ENCODE measurements at regions not wholly inside any gene's neighbourhood (a gene's known extent, or its start where the extent isn't known, plus 50 kb on each side); places are given as distances from the start of the nearest gene placed in this dataset.

GRCh38 chr11:34719303-34719848 is 98.5 kb downstream of the EHF start:
- no peak overlapping the region for H2BK120ac ChIP-seq (replicated peaks; ENCODE audit: low read depth, low read length)
- DNase-seq (ENCODE audit: low read depth in 1 of 2, low spot score in 2 of 2) (no peak), FAIRE-seq (no peak)
- H4K20me1 ChIP-seq (replicated peaks in 1 of 2; ENCODE audit: control insufficient read depth in 1 of 2, insufficient read depth in 2 of 2, low read length in 2 of 2) = no peaks in the 10 kb centered on the region
- no peak overlapping the region for H2AFZ ChIP-seq (ENCODE audit: low read length)
- H3K27ac ChIP-seq (ENCODE audit: low read depth, low read length) = no peak overlapping the region
- H4K91ac ChIP-seq (replicated peaks; ENCODE audit: insufficient read length, low read length) = no peak overlapping the region
- H3K23me2 ChIP-seq (ENCODE audit: low read depth, low read length) = no peaks in the 10 kb centered on the region
- H2BK12ac ChIP-seq (ENCODE audit: low read depth, low read length) = no peak overlapping the region
- no peaks in the 10 kb centered on the region for H3K79me1 ChIP-seq (ENCODE audit: low read depth, low read length)
- H3K4me3 ChIP-seq (ENCODE audit: extremely low read depth in 1 of 4, insufficient read depth in 2 of 4, low read depth in 3 of 4, low read length in 4 of 4) = no peak overlapping the region
- no peak overlapping the region for H3K14ac ChIP-seq (ENCODE audit: insufficient read length)
- H3K4me1 ChIP-seq (replicated peaks in 1 of 4; ENCODE audit: control insufficient read depth in 3 of 4, insufficient read depth in 4 of 4, low read length in 3 of 4) = no peaks in the 10 kb centered on the region
- no peaks in the 10 kb centered on the region for H3K27me3 ChIP-seq (replicated peaks in 1 of 4; ENCODE audit: control insufficient read depth in 3 of 4, extremely low read depth in 1 of 4, insufficient read depth in 3 of 4, low read length in 3 of 4)
- no peak overlapping the region for H3K4ac ChIP-seq (replicated peaks; ENCODE audit: insufficient read length, low read depth, low read length)
- H3K9me3 ChIP-seq (ENCODE audit: insufficient read depth in 2 of 2, low read depth in 1 of 2, low read length in 1 of 2) = 0 out of 4 replicates have a peak, but pooled peaks cover 0 to 8% of the 10 kb centered on the region in 2 experiments
- H3K56ac ChIP-seq (replicated peaks; ENCODE audit: insufficient read length, low read depth, low read length) = no peak overlapping the region
- H2BK15ac ChIP-seq (ENCODE audit: low read length) = no peak overlapping the region
- no peak overlapping the region for H2BK5ac ChIP-seq (ENCODE audit: low read depth, low read length)
- ChIA-PET POLR2A (ENCODE audit: partially characterized antibody) (no interaction called here), CTCF (ENCODE audit: partially characterized antibody) (interaction anchor here (0.6 kb wide), 2 partner anchors 170 to 216 kb away, joined by 3 to 5 read pairs; no protein-coding TSS in a partner anchor)
- no peak overlapping the region for H3K18ac ChIP-seq (ENCODE audit: extremely low read depth, low read length)
- H3K79me2 ChIP-seq (ENCODE audit: control insufficient read depth in 1 of 2, insufficient read depth in 2 of 2, low read length in 2 of 2) = no peaks in the 10 kb centered on the region
- H2AK5ac ChIP-seq (ENCODE audit: low read depth, low read length) = no peak overlapping the region
- TF ChIP-seq MAFK (IDR thresholded peaks at IDR 0.05; ENCODE audit: low read depth, low read length) (no peak), JUND (IDR thresholded peaks at IDR 0.05; ENCODE audit: low read length) (no peak), CHD1 (IDR thresholded peaks at IDR 0.05; ENCODE audit: low read depth, low read length) (no peak), NANOG (IDR thresholded peaks at IDR 0.05; ENCODE audit: insufficient read depth, low read depth, low read length, poor library complexity, severe bottlenecking) (no peak), SAP30 (IDR thresholded peaks at IDR 0.05; ENCODE audit: insufficient read depth, insufficient replicate concordance, low read length) (no peak), HDAC2 (IDR thresholded peaks at IDR 0.05; ENCODE audit: borderline replicate concordance in 1 of 2, low read depth in 2 of 2, low read length in 2 of 2) (no peak), BACH1 (IDR thresholded peaks at IDR 0.05; ENCODE audit: low read length) (no peak), RBBP5 (IDR thresholded peaks at IDR 0.05; ENCODE audit: borderline replicate concordance, low read depth, low read length) (no peak), SP4 (IDR thresholded peaks at IDR 0.05; ENCODE audit: low read length) (no peak), POLR2AphosphoS5 (IDR thresholded peaks at IDR 0.05; ENCODE audit: low read depth, low read length) (no peak)
- H2BK20ac ChIP-seq (ENCODE audit: low read length) = no peak overlapping the region
- no peak overlapping the region for H3K9ac ChIP-seq (replicated peaks in 1 of 4; ENCODE audit: extremely low read depth in 1 of 4, low read depth in 3 of 4, low read length in 3 of 4)
- H4K5ac ChIP-seq (ENCODE audit: insufficient read length, low read depth, low read length) = no peak overlapping the region
- H3K36me3 ChIP-seq (ENCODE audit: control insufficient read depth in 2 of 4, insufficient read depth in 4 of 4, low read length in 3 of 4) = peaks cover 0 to 29% (median 2%) of the 10 kb centered on the region in 4 experiments; a peak in 5 of 8 replicates
- H3K23ac ChIP-seq (ENCODE audit: insufficient read length) = no peak overlapping the region
- no peak overlapping the region for H3K4me2 ChIP-seq (ENCODE audit: insufficient read depth in 1 of 2, low read depth in 2 of 2, low read length in 2 of 2)
- 89% methylated on average over 1 of the region's 1 CpG; no CpG with 5 or more reads in 1 of the 2 experiments for whole genome bisulfite sequencing, 2 experiments (ENCODE audit: extremely low coverage in 1 of 2, insufficient coverage in 1 of 2, insufficient read length in 1 of 2, insufficient replicate concordance in 2 of 2, low coverage in 1 of 2, low lambda C conversion rate in 2 of 2, missing lambda C conversion rate in 1 of 2)
- no peak overlapping the region for H4K8ac ChIP-seq (ENCODE audit: extremely low read depth, insufficient read depth, low read length)

Data from H1 (cell line).